ENCODE measurements at regions not wholly inside any gene's neighbourhood (a gene's known extent, or its start where the extent isn't known, plus 50 kb on each side); places are given as distances from the start of the nearest gene placed in this dataset.

DNA sequence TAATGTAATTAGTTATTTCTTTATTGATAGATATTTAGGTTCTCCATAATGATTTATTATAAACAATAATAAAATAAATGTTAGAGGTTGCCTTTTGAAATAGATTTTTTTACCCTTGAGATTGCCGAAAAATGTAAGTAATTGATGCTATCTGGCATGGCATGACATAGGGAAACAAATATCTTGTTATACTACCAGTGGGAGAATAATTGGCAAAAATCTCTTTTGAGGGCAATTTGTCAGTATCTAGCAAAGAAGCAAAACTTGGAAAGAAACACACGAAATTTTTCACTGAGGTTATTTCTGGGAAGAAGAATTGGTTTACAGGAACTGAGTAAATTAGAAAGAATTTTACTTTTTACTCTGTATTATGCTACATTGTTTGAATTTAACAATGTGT, 547.2 kb upstream of the SETBP1 start:
- intact Hi-C loops (cut with DNase I) = no loop called here
- no peaks in the 10 kb centered on the region for H3K27me3 ChIP-seq (ENCODE audit: insufficient read depth in 3 of 3, low read length in 2 of 3)
- no peak overlapping the region for H3K27ac ChIP-seq
- no peaks in the 10 kb centered on the region for H3K4me1 ChIP-seq
- 33 to 44% (median 42%) methylated on average over 2 of the region's 2 CpGs for WGBS, 3 donors
- TF ChIP-seq, protein P1, sequence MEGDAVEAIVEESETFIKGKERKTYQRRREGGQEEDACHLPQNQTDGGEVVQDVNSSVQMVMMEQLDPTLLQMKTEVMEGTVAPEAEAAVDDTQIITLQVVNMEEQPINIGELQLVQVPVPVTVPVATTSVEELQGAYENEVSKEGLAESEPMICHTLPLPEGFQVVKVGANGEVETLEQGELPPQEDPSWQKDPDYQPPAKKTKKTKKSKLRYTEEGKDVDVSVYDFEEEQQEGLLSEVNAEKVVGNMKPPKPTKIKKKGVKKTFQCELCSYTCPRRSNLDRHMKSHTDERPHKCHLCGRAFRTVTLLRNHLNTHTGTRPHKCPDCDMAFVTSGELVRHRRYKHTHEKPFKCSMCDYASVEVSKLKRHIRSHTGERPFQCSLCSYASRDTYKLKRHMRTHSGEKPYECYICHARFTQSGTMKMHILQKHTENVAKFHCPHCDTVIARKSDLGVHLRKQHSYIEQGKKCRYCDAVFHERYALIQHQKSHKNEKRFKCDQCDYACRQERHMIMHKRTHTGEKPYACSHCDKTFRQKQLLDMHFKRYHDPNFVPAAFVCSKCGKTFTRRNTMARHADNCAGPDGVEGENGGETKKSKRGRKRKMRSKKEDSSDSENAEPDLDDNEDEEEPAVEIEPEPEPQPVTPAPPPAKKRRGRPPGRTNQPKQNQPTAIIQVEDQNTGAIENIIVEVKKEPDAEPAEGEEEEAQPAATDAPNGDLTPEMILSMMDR (IDR thresholded peaks at IDR 0.05) = no peak
- H3K4me3 ChIP-seq = no peak overlapping the region
- DNase-seq (no peak), ATAC-seq (no peak)
- no peaks in the 10 kb centered on the region for H3K9me3 ChIP-seq
- no peaks in the 10 kb centered on the region for H3K36me3 ChIP-seq (ENCODE audit: insufficient read depth in 1 of 2, low read depth in 1 of 2)

DNA sequence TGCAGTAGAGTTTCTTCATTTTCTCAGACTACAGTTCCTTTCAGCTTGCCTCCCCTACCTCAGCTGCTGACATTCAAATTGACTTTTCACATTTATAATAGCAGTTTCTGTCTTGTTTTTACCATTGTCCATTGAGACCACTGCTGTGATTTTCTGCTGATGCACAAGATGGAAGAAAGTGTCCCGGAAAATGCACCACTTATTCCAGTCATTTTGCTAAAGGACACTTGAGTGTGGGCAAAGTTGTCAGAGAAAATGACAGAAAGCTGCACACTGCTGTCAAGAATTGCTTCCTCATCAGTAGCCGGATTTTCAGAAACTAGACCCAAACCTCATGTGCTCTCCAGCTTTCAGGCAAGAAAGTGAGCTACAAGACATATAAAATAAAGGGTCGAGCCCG, 546.2 kb upstream of the SETBP1 start:
- DNase-seq = no peak
- intact Hi-C loops (cut with DNase I) = no loop called here
- ATAC-seq = no peak
- Histone ChIP-seq H3K4me1 (no peaks in the 10 kb centered on the region), H3K4me3 (no peak overlapping the region), H3K36me3 (ENCODE audit: insufficient read depth in 1 of 2, low read depth in 1 of 2) (no peaks in the 10 kb centered on the region), H3K9me3 (no peaks in the 10 kb centered on the region), H3K27ac (no peak overlapping the region), H3K27me3 (ENCODE audit: insufficient read depth in 3 of 3, low read length in 2 of 3) (no peaks in the 10 kb centered on the region)
- TF ChIP-seq, protein P1 (IDR thresholded peaks at IDR 0.05) = no peak
- 83 to 85% (median 83%) methylated on average over 4 of the region's 4 CpGs for WGBS, 3 donors

DNA sequence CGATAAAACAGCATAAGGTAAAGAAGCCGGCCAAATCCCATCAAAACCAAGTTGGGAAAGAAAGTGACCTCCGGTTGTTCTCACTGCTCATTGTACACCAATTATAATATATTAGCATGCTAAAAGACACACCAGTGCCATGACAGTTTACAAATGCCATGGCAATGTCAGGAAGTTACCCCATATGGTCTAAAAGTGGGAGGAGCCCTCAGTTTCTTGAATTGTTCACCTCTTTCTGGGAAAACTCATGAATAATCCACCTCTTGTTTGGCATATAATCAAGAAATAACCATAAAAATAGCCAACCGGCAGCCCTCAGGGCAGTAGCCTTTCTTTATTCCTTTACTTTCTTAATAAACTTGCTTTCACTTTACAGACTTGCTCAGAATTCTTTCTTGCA, 544.9 kb upstream of the SETBP1 start:
- intact Hi-C loops (cut with DNase I) = no loop called here
- no peak overlapping the region for H3K27ac ChIP-seq
- WGBS, 3 donors = 88 to 90% (median 89%) methylated on average over 4 of the region's 4 CpGs
- TF ChIP-seq, protein P1 (IDR thresholded peaks at IDR 0.05) = no peak
- H3K27me3 ChIP-seq (ENCODE audit: insufficient read depth in 3 of 3, low read length in 2 of 3) = no peaks in the 10 kb centered on the region
- no peaks in the 10 kb centered on the region for H3K36me3 ChIP-seq (ENCODE audit: insufficient read depth in 1 of 2, low read depth in 1 of 2)
- H3K4me1 ChIP-seq = no peaks in the 10 kb centered on the region
- DNase-seq = no peak
- no peak overlapping the region for H3K4me3 ChIP-seq
- no peak for ATAC-seq
- H3K9me3 ChIP-seq = no peaks in the 10 kb centered on the region

DNA sequence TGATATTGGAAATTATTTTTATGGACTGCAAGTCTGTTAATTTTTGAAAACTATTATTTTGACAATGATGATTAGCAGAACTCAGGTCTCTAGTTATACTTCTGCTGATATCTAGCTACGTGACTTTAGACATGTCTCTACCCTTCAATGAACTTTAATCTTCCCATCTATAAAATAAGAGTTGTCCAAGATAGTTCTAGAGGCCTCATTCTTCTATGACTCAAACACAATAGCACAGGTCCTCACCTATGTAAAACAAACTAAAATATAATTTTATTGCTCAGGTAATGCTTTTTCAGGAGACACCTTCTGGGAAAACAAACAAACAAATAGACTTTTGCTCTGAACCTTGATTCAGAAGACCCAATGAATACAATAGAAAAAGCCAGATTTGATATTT, 544.4 kb upstream of the SETBP1 start:
- H3K27me3 ChIP-seq (ENCODE audit: insufficient read depth in 3 of 3, low read length in 2 of 3) = no peaks in the 10 kb centered on the region
- TF ChIP-seq, protein P1 (IDR thresholded peaks at IDR 0.05) = no peak
- intact Hi-C loops (cut with DNase I) = no loop called here
- H3K27ac ChIP-seq = no peak overlapping the region
- DNase-seq = no peak
- H3K4me3 ChIP-seq = no peak overlapping the region
- WGBS, 3 donors = 95 to 100% (median 96%) methylated on average over 1 of the region's 1 CpG
- H3K9me3 ChIP-seq = no peaks in the 10 kb centered on the region
- no peak for ATAC-seq
- no peaks in the 10 kb centered on the region for H3K36me3 ChIP-seq (ENCODE audit: insufficient read depth in 1 of 2, low read depth in 1 of 2)
- no peaks in the 10 kb centered on the region for H3K4me1 ChIP-seq

DNA sequence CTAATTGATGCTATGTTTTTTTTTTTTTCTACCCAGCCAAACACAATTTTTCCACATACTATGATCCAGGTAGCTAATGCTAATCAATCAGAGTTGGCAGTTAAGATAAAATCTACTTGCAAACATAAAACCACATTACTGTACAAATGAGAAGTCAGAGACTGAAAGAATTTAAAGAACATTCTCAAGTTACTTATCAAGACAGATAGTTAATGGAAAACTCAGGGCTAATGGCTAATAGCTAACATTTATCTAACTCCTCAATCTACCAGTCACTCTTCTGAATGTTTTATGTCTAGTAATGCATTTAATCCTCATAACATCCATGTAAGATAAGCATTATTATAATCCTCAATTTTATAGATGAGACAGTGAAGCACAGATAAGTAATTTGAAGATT, 537.6 kb upstream of the SETBP1 start:
- ATAC-seq (no peak), DNase-seq (no peak)
- no peak overlapping the region for H3K4me3 ChIP-seq
- H3K27me3 ChIP-seq (ENCODE audit: insufficient read depth in 3 of 3, low read length in 2 of 3) = no peaks in the 10 kb centered on the region
- no peaks in the 10 kb centered on the region for H3K36me3 ChIP-seq (ENCODE audit: insufficient read depth in 1 of 2, low read depth in 1 of 2)
- intact Hi-C loops (cut with DNase I) = no loop called here
- no peaks in the 10 kb centered on the region for H3K4me1 ChIP-seq
- H3K27ac ChIP-seq = no peak overlapping the region
- TF ChIP-seq, protein P1 (IDR thresholded peaks at IDR 0.05) = no peak
- no peaks in the 10 kb centered on the region for H3K9me3 ChIP-seq
